GM10266 (cell line): ENCODE measurements at regions not wholly inside any gene's neighbourhood (a gene's known extent, or its start where the extent isn't known, plus 50 kb on each side); places are given as distances from the start of the nearest gene placed in this dataset.
"Not testable (repeated sequence)": the region's sequence is repeated elsewhere in the genome, so short reads cannot be mapped to it uniquely, and the experiment has no call there.

Experiments used
- DNase-seq: peaks from one replicate; pipeline ENCODE4 v3.0.0; 2012; ENCODE audit errors: extremely low spot score
- TF ChIP-seq, protein P1 (sequence below): IDR thresholded peaks from 2 replicates; pipeline ENCODE4 v1.5.1; 2012; ENCODE audit warnings: mild to moderate bottlenecking, low read depth; ENCODE audit not compliant: control insufficient read depth, insufficient read depth; ENCODE audit errors: missing control alignments

DNA sequence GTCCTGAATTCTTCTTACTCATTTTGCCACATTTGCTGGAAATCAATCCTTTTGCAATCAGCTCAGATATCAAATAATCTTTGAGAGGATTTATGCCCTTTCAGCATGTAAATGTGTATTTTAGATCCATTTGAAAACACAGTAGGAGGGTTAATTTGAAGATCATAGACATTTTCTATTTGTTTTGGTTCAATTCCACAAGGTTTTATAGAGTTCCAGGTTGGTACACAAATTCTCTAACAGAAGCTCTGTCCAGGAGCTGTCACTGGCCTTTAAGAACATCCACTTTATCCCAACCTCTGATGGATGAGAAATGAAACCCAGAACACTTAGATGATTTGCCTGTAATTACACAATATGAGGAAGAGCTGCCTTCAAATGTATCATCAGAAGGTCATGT is 157.3 kb upstream of the CHAC2 start:
- TF ChIP-seq, protein P1, sequence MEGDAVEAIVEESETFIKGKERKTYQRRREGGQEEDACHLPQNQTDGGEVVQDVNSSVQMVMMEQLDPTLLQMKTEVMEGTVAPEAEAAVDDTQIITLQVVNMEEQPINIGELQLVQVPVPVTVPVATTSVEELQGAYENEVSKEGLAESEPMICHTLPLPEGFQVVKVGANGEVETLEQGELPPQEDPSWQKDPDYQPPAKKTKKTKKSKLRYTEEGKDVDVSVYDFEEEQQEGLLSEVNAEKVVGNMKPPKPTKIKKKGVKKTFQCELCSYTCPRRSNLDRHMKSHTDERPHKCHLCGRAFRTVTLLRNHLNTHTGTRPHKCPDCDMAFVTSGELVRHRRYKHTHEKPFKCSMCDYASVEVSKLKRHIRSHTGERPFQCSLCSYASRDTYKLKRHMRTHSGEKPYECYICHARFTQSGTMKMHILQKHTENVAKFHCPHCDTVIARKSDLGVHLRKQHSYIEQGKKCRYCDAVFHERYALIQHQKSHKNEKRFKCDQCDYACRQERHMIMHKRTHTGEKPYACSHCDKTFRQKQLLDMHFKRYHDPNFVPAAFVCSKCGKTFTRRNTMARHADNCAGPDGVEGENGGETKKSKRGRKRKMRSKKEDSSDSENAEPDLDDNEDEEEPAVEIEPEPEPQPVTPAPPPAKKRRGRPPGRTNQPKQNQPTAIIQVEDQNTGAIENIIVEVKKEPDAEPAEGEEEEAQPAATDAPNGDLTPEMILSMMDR: no peak
- DNase-seq: no peak

DNA sequence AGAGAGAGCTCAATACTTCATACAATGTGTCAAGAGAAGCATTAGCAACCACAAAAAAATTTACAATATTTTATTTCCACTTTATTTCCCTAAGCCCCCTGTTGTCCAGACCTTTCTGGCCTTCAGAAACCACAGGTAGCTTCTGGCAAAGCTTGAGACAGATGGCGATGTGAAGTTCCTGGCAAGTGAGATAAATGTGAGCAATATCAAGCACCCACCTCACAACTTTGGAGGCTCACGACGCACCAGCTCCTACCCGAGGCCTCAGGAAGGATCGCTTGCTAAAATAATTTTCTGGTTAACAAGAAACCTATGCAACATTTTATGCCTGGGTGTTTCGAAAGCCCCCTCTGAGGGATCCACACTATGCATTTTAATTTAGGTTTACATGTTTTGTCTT is 158.1 kb upstream of the CHAC2 start:
- TF ChIP-seq, protein P1: no peak
- no peak for DNase-seq

DNA sequence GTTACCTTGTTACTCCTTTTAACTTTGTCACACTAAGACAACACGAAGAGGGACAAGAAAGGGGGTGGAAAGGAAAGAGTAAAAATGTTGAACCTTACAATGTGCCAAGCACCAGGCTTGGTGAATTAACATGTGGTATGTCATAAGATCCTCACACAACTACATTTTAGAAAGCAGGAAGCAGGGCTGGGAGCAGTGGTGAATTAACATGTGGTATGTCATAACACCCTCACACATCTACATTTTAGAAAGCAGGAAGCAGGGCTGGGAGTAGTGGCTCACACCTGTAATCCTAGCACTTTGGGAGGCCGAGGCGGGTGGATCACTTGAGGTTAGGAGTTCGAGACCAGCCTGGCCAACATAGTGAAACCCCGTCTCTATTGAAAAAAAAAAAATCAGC is 159.3 kb upstream of the CHAC2 start:
- TF ChIP-seq, protein P1: no peak
- DNase-seq: no peak

DNA sequence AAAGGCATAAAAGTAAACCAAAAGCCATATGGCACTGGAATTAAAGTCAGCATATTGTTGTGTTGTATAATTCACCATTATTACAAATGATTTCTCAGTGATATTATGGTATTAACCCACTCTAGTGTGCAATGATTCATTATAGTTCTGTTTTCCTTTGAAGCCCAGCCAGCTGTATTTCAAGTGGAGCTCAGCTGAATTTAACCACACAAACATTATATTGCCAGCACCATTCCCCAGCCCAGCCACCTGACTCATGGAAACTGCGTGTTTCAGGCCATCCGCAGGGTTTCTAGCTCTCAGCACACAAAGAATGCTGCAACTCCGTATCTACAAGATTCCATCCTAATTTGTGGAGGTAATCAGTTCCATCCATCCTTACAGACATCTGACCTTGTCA is 166.8 kb upstream of the CHAC2 start:
- TF ChIP-seq, protein P1: no peak
- DNase-seq: no peak

DNA sequence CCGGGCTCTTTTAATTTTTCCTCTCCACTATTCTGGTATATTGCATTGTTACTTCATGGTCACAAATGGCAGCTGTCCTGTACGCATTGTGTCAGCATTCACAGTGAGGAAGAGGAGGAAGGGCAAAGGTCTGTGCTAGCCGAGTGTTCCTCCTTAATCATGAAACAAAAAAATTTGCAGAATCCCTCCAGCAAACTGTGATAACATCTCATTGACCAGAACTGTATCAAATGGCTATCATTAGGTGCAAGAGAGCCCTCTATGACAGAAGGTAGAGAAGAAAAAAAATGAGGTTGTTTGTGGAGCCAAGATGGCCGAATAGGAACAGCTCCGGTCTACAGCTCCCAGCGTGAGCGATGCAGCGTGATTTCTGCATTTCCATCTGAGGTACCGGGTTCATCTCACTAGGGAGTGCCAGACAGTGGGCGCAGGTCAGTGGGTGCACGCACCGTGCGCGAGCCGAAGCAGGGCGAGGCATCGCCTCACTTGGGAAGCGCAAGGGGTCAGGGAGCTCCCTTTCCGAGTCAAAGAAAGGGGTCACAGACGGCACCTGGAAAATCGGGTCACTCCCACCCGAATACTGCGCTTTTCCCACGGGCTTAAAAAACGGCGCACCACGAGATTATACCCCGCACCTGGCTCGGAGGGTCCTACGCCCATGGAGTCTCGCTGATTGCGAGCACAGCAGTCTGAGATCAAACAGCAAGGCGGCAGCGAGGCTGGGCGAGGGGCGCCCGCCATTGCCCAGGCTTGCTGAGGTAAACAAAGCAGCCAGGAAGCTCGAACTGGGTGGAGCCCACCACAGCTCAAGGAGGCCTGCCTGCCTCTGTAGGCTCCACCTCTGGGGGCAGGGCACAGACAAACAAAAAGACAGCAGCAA is 180.6 kb upstream of the CHAC2 start:
- DNase-seq: not testable (repeated sequence)

DNA sequence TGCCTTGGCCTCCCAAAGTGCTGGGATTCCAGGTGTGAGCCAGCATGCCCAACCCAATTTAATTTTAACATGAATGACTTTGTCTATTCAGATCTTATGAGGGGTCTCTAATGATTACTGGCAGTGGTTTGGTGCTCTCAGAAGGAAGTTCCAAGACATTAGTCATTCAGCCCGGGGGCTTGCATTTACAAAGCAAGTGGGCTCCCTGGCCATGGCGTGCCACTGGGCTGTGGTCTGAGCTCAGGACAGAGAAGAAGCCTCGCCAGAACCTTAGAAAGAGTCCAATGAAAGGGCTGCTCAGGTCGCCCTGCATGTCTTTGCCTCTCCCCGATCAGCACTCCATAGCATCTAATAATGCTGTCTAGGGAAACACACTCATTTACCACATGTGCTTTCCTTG is 182.6 kb upstream of the CHAC2 start:
- DNase-seq: no peak
- TF ChIP-seq, protein P1: no peak

DNA sequence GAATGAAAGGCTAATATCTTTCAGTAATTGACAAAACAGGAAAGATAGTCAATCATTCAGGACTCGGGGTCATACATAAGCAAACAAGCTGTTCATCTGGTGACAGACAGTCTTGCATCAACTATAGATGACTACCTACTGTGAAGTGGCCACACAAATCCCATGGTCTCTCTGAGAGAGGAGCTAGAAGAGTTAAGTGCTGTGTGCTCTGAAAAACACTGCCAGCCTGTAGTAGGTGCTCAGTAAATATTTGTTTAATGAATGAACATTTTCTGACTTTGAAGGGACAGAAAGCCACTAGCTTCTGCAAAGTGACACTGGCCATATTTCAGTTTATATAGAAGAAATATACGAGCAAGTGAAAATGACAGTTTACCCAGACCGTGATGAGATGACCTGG is 184.0 kb upstream of the CHAC2 start:
- TF ChIP-seq, protein P1: no peak
- no peak for DNase-seq
